K562 (cell line): ENCODE measurements at regions not wholly inside any gene's neighbourhood (a gene's known extent, or its start where the extent isn't known, plus 50 kb on each side); places are given as distances from the start of the nearest gene placed in this dataset.

Experiments used
- BRCA1 ChIP-seq, 2 experiments: fragments of 450-650 bp in 1 of 2; sonication (generic) in 1 of 2; formaldehyde crosslinking in 1 of 2; IDR thresholded peaks; 2 replicates each; pipeline versions ENCODE4 v1.5.0 to v1.6.1; 2017 to 2020; ENCODE audit warnings: mild to moderate bottlenecking in 1 of 2, missing genetic modification reagents in 1 of 2
- CTCF ChIP-seq, 3 experiments: IDR thresholded peaks in 2 of 3; conservative IDR thresholded peaks in 1 of 3; 2 replicates each; pipeline ENCODE4 v1.5.1; 2011 to 2012; ENCODE audit warnings: low read length in 3 of 3, mild to moderate bottlenecking in 3 of 3, control low read depth in 2 of 3, improper control_type of control experiment in 1 of 3, inconsistent platforms in 1 of 3, low read depth in 1 of 3, mixed read lengths in 1 of 3, moderate library complexity in 1 of 3; ENCODE audit not compliant: insufficient read depth in 2 of 3
- ELK3 ChIP-seq: fragments of 450-650 bp; formaldehyde crosslinking; IDR thresholded peaks from 2 replicates; pipeline ENCODE4 v1.4.0; 2020; ENCODE audit warnings: mild to moderate bottlenecking
- FOXJ3 ChIP-seq: sonication (generic); formaldehyde crosslinking; IDR thresholded peaks from 2 replicates; pipeline ENCODE4 v1.4.0; 2020; ENCODE audit warnings: mild to moderate bottlenecking, missing genetic modification reagents
- HINFP ChIP-seq: fragments of 450-650 bp; conservative IDR thresholded peaks from 2 replicates; pipeline ENCODE4 v1.6.1; 2016; ENCODE audit warnings: missing genetic modification characterization, low read depth, mild to moderate bottlenecking, control low read depth, missing compliant biosample characterization
- SMAD2 ChIP-seq: fragments of 150-350 bp; IDR thresholded peaks from 2 replicates; pipeline ENCODE4 v1.6.1; 2014; ENCODE audit warnings: low read depth, mild to moderate bottlenecking, low read length
- ZBTB49 ChIP-seq: sonication (generic); formaldehyde crosslinking; IDR thresholded peaks from 2 replicates; pipeline ENCODE4 v1.8.0; 2022; ENCODE audit warnings: missing genetic modification reagents, mild to moderate bottlenecking, borderline replicate concordance
- ZNF311 ChIP-seq: fragments of 250-450 bp; sonication (Bioruptor Pico); IDR thresholded peaks from 2 replicates; pipeline ENCODE4 v1.4.0; 2020; ENCODE audit warnings: mild to moderate bottlenecking, moderate library complexity

GRCh38 chr1:83112248-83112885 lies 886.6 kb downstream of the TTLL7 start (continued):
- no peak for TF ChIP-seq SMAD2
- TF ChIP-seq CTCF (IDR thresholded peaks at IDR 0.05 in 2 of 3, conservative IDR thresholded peaks at IDR 0.05 in 1 of 3; ENCODE audit: insufficient read depth in 2 of 3, low read depth in 1 of 3, low read length in 3 of 3) = no peak
- TF ChIP-seq FOXJ3 (CRISPR knock-in tag) = no peak
- TF ChIP-seq HINFP = no peak
- TF ChIP-seq BRCA1 (IDR thresholded peaks at IDR 0.05) = no peak
- TF ChIP-seq BRCA1 (CRISPR knock-in tag; IDR thresholded peaks at IDR 0.05) = no peak
- no peak for TF ChIP-seq ZNF311
- no peak for TF ChIP-seq ELK3 (CRISPR knock-in tag)
- TF ChIP-seq ZBTB49 (CRISPR knock-in tag) = no peak
